GM12878 (cell line): ENCODE measurements at regions not wholly inside any gene's neighbourhood (a gene's known extent, or its start where the extent isn't known, plus 50 kb on each side); places are given as distances from the start of the nearest gene placed in this dataset.

Experiments
- ATAC-seq: fragments of 200-7000 bp; cut with Tn5 transposase; 3 replicates; pipeline ENCODE4 v1.9.1; 2020; ENCODE audit warnings: mild to moderate bottlenecking, moderate library complexity
- BruUV-seq: library from RNA; stranded (reverse); fragments of 400-500 nt; replicated peaks from 2 replicates; lab custom pipeline; 2021; lab: Mats Ljungman, UMichigan
- CTCF ChIA-PET: fragments of 300-600 bp; sonication (Branson Sonifier 250); formaldehyde crosslinking; extraction: SDS; loops from one replicate; lab custom pipeline; 2021; ENCODE audit warnings: inconsistent platforms; lab: Yijun Ruan, JAX
- POLR2A ChIA-PET: fragments of 350-600 bp; formaldehyde crosslinking; extraction: SDS; loops from one replicate; lab custom pipeline; 2021; ENCODE audit warnings: inconsistent platforms; lab: Charles Lee
- RAD21 ChIA-PET: fragments of 300-600 bp; sonication (Branson Sonifier 250); formaldehyde crosslinking; loops from one replicate; lab custom pipeline; 2023; ENCODE audit warnings: antibody characterized with exemption; ENCODE audit not compliant: unreplicated experiment; lab: Charles Lee
- SMC1A ChIA-PET: fragments of 300-600 bp; sonication (Branson Sonifier 250); formaldehyde crosslinking; loops from one replicate; lab custom pipeline; 2023; ENCODE audit not compliant: unreplicated experiment, uncharacterized antibody; lab: Charles Lee
- DNase-seq: peaks from one replicate; pipeline ENCODE4 v3.0.0-alpha.2; 2011; ENCODE audit warnings: low read depth, low spot score
- FAIRE-seq: peaks from 3 replicates; lab custom pipeline; 2011; peaks lifted over from hg19 to GRCh38; lab: Jason Lieb, UNC
- H2AFZ ChIP-seq: 2 replicates; pipeline ENCODE4 v1.6.0; 2011; ENCODE audit warnings: low read depth, low read length, control low read depth; ENCODE audit not compliant: control insufficient read depth
- H3K27ac ChIP-seq: 2 replicates; pipeline ENCODE4 v1.5.1; 2011; ENCODE audit warnings: control low read depth; ENCODE audit not compliant: control insufficient read depth, insufficient read depth
- H3K27me3 ChIP-seq, 2 experiments: replicated peaks in 1 of 2; 2 replicates each; pipeline versions ENCODE4 v1.6.0 to v1.6.1; 2011; ENCODE audit warnings: low read length in 1 of 2; ENCODE audit not compliant: control insufficient read depth in 2 of 2, insufficient read depth in 2 of 2
- H3K36me3 ChIP-seq, 2 experiments: 2 replicates each; pipeline ENCODE4 v1.5.1; 2011; ENCODE audit warnings: low read length in 1 of 2; ENCODE audit not compliant: control insufficient read depth in 2 of 2, insufficient read depth in 2 of 2
- H3K4me1 ChIP-seq: 2 replicates; pipeline ENCODE4 v1.6.1; 2011; ENCODE audit warnings: mild to moderate bottlenecking, low read length, moderate library complexity, mixed read lengths; ENCODE audit not compliant: control insufficient read depth, insufficient read depth
- H3K4me2 ChIP-seq: 2 replicates; pipeline ENCODE4 v1.6.0; 2011; ENCODE audit warnings: control low read depth; ENCODE audit not compliant: control insufficient read depth, insufficient read depth
- H3K4me3 ChIP-seq: fragments of 200-600 bp; sonication (generic); 2 replicates; pipeline ENCODE4 v1.5.1; 2016
- H3K79me2 ChIP-seq: 2 replicates; pipeline ENCODE4 v1.6.0; 2011; ENCODE audit warnings: low read length; ENCODE audit not compliant: control insufficient read depth, insufficient read depth
- H3K9ac ChIP-seq: 2 replicates; pipeline ENCODE4 v1.8.0; 2011; ENCODE audit warnings: low read length, control low read depth, mixed read lengths; ENCODE audit not compliant: control insufficient read depth, insufficient read depth
- H3K9me3 ChIP-seq: replicated peaks from 3 replicates; pipeline ENCODE4 v1.5.1; 2011; ENCODE audit warnings: mild to moderate bottlenecking, low read length; ENCODE audit not compliant: control insufficient read depth, insufficient read depth
- H4K20me1 ChIP-seq: 2 replicates; pipeline ENCODE4 v1.6.0; 2011; ENCODE audit not compliant: control insufficient read depth, insufficient read depth
- E2F4 ChIP-seq: IDR thresholded peaks from 2 replicates; pipeline ENCODE4 v1.6.1; 2012; ENCODE audit warnings: low read depth, low read length, improper control_type of control experiment
- HDAC6 ChIP-seq: fragments of 200-600 bp; sonication (generic); IDR thresholded peaks from one replicate; pipeline ENCODE4 v1.8.0; 2017; ENCODE audit warnings: antibody characterized with exemption; ENCODE audit not compliant: unreplicated experiment
- MAX ChIP-seq: IDR thresholded peaks from 2 replicates; pipeline ENCODE4 v1.6.1; 2012; ENCODE audit warnings: low read depth, low read length, improper control_type of control experiment
- POLR2AphosphoS5 ChIP-seq: IDR thresholded peaks from 2 replicates; pipeline ENCODE4 v1.6.1; 2011; ENCODE audit warnings: mild to moderate bottlenecking, low read length, inconsistent platforms
- STAT3 ChIP-seq: IDR thresholded peaks from 2 replicates; pipeline ENCODE4 v1.6.1; 2011; ENCODE audit warnings: low read depth, low read length, improper control_type of control experiment
- ZBTB11 ChIP-seq: fragments of 450-650 bp; formaldehyde crosslinking; IDR thresholded peaks from 2 replicates; pipeline ENCODE4 v1.5.0; 2022; ENCODE audit warnings: mild to moderate bottlenecking, missing genetic modification characterization
- ZNF24 ChIP-seq: fragments of 450-650 bp; IDR thresholded peaks from 2 replicates; pipeline ENCODE4 v1.6.1; 2017; ENCODE audit warnings: antibody characterized with exemption, mild to moderate bottlenecking
- WGBS: methylation state at CpG from one replicate; pipeline ENCODE4 v1.1.6; 2016; ENCODE audit warnings: low lambda C conversion rate; ENCODE audit not compliant: insufficient replicate concordance, insufficient coverage; ENCODE audit errors: missing lambda C conversion rate; 5-methylcytosine and 5-hydroxymethylcytosine counted together
- in situ Hi-C: fragments of 300-500 bp; cut with MboI; formaldehyde crosslinking; loops from 9 replicates; pipeline ENCODE4 v1.14.3; 2018; ENCODE audit warnings: mixed read lengths
- intact Hi-C: fragments of 100-400 bp; cut with micrococcal nuclease; formaldehyde crosslinking; loops from one replicate; pipeline ENCODE4 v1.14.2; 2022; ENCODE audit not compliant: unreplicated experiment
- TF ChIP-seq, protein P1 (sequence below): IDR thresholded peaks from 2 replicates; pipeline ENCODE4 v1.6.1; 2011; ENCODE audit warnings: borderline replicate concordance, low read depth, mild to moderate bottlenecking, moderate library complexity, mixed read lengths, low read length; ENCODE audit not compliant: insufficient read depth; ENCODE audit errors: extremely low read length
- TF ChIP-seq, protein P2 (sequence below): fragments of 450-650 bp; IDR thresholded peaks from 2 replicates; pipeline ENCODE4 v1.6.1; 2014; ENCODE audit warnings: mild to moderate bottlenecking

DNA sequence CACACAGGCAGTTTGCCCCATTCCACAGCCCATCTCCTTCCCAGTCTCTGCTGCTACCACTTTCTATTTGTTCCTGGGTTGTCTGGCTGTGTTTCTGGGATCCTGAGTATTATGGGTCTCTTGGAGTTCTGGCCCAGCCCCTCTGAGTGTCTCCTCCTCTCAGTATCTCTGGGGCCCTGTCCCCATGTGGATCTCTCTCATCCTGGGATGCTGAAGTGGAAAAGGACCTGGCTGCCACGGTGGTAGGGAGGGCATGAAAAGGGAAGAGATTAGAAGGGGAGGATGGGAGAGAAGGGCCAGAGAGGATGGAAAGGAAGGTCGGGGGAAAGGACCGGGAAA, 54.5 kb upstream of the LBX1 start:
- Histone ChIP-seq H3K9me3 (no peaks in the 10 kb centered on the region), H3K4me1 (no peaks in the 10 kb centered on the region), H4K20me1 (no peaks in the 10 kb centered on the region), H2AFZ (no peak overlapping the region), H3K4me2 (no peak overlapping the region), H3K79me2 (no peaks in the 10 kb centered on the region), H3K4me3 (no peak overlapping the region), H3K9ac (no peak overlapping the region), H3K36me3 (no peaks in the 10 kb centered on the region), H3K27ac (no peak overlapping the region), H3K27me3 (peaks cover 11 to 16% of the 10 kb centered on the region in 2 experiments)
- CTCF ChIA-PET: no interaction called here
- POLR2A ChIA-PET: no interaction called here
- SMC1A ChIA-PET: no interaction called here
- RAD21 ChIA-PET: no interaction called here
- DNase-seq (no peak), FAIRE-seq (no peak), ATAC-seq (no peak)
- 0% methylated on average over 1 of the region's 3 CpGs for WGBS
- no TSS peak for BruUV-seq
- in situ Hi-C loops (no loop called here), intact Hi-C loops (no loop called here)
- TF ChIP-seq STAT3 (no peak), POLR2AphosphoS5 (no peak), MAX (no peak), HDAC6 (no peak)

GRCh38 chr10:101284101-101284743, 55.0 kb upstream of the LBX1 start:
- POLR2A ChIA-PET: no interaction called here
- no peak overlapping the region for H2AFZ ChIP-seq
- in situ Hi-C loops: no loop called here
- TF ChIP-seq, protein P1, sequence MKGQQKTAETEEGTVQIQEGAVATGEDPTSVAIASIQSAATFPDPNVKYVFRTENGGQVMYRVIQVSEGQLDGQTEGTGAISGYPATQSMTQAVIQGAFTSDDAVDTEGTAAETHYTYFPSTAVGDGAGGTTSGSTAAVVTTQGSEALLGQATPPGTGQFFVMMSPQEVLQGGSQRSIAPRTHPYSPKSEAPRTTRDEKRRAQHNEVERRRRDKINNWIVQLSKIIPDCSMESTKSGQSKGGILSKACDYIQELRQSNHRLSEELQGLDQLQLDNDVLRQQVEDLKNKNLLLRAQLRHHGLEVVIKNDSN: no peak
- TF ChIP-seq ZBTB11 (CRISPR knock-in tag) (no peak), E2F4 (no peak), ZNF24 (no peak)
- TF ChIP-seq, protein P2, sequence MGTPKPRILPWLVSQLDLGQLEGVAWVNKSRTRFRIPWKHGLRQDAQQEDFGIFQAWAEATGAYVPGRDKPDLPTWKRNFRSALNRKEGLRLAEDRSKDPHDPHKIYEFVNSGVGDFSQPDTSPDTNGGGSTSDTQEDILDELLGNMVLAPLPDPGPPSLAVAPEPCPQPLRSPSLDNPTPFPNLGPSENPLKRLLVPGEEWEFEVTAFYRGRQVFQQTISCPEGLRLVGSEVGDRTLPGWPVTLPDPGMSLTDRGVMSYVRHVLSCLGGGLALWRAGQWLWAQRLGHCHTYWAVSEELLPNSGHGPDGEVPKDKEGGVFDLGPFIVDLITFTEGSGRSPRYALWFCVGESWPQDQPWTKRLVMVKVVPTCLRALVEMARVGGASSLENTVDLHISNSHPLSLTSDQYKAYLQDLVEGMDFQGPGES: no peak

More at GRCh38 chr10:101284101-101284743, 55.0 kb upstream of the LBX1 start:
- SMC1A ChIA-PET: no interaction called here
- Histone ChIP-seq H3K9ac (no peak overlapping the region), H4K20me1 (no peaks in the 10 kb centered on the region), H3K9me3 (no peaks in the 10 kb centered on the region), H3K4me2 (no peak overlapping the region), H3K79me2 (no peaks in the 10 kb centered on the region), H3K27ac (no peak overlapping the region), H3K4me1 (no peaks in the 10 kb centered on the region), H3K36me3 (no peaks in the 10 kb centered on the region), H3K27me3 (peaks cover 11 to 16% of the 10 kb centered on the region in 2 experiments), H3K4me3 (no peak overlapping the region)
- FAIRE-seq (no peak), ATAC-seq (no peak), DNase-seq (no peak)
- RAD21 ChIA-PET: no interaction called here
- intact Hi-C loops: no loop called here
- WGBS: 11% methylated on average over 24 of the region's 54 CpGs
- no TSS peak for BruUV-seq
- CTCF ChIA-PET: interaction anchor here (1.0 to 1.1 kb wide), 2 partner anchors 8 to 71 kb away, joined by 3 read pairs; no protein-coding TSS in a partner anchor
